ENCODE measurements at regions not wholly inside any gene's neighbourhood (a gene's known extent, or its start where the extent isn't known, plus 50 kb on each side); places are given as distances from the start of the nearest gene placed in this dataset.

DNA sequence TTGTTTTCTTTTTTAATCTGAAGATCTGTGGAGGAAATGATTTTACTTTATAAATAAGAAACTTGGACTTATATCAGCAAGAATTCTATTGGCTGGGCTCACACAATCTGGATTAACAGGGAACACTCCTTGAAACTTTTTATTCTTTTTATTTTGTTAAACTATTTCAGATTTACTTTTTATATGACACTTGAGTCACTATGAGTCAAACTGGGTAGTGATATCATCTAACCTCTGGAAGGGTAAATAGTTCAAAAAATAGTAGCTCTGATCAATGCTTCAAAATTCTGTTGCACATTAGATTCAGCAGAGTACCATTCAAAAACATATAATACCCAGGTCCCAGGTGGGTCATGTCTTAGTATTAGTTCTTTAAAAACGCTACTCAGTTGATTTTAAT lies 55.1 kb upstream of the NBEA start:
- no peak for TF ChIP-seq JUND (IDR thresholded peaks at IDR 0.05)
- TF ChIP-seq SP1 (IDR thresholded peaks at IDR 0.05; ENCODE audit: low read depth): no peak
- TF ChIP-seq, protein P1, sequence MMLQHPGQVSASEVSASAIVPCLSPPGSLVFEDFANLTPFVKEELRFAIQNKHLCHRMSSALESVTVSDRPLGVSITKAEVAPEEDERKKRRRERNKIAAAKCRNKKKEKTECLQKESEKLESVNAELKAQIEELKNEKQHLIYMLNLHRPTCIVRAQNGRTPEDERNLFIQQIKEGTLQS (IDR thresholded peaks at IDR 0.05): no peak
- TF ChIP-seq EZH2phosphoT487 (IDR thresholded peaks at IDR 0.05; ENCODE audit: borderline replicate concordance): no peak
- TF ChIP-seq CTCF (IDR thresholded peaks at IDR 0.05 in 2 of 3, conservative IDR thresholded peaks at IDR 0.05 in 1 of 3; ENCODE audit: borderline replicate concordance in 1 of 3, insufficient read depth in 1 of 3, low read depth in 2 of 3, low read length in 2 of 3): no peak
- TF ChIP-seq SIN3A (IDR thresholded peaks at IDR 0.05; ENCODE audit: low read depth): no peak
- TF ChIP-seq YY1 (IDR thresholded peaks at IDR 0.05; ENCODE audit: extremely low read depth, insufficient replicate concordance, low read depth, low read length): no peak
- TF ChIP-seq POLR2A (IDR thresholded peaks at IDR 0.05; ENCODE audit: borderline replicate concordance, extremely low read depth, insufficient read depth, insufficient read length): no peak
- TF ChIP-seq POLR2AphosphoS5 (IDR thresholded peaks at IDR 0.05; ENCODE audit: low read depth, low read length): no peak
- TF ChIP-seq RAD21 (IDR thresholded peaks at IDR 0.05; ENCODE audit: low read depth): no peak
